Panc1 (cell line): ENCODE measurements at regions not wholly inside any gene's neighbourhood (a gene's known extent, or its start where the extent isn't known, plus 50 kb on each side); places are given as distances from the start of the nearest gene placed in this dataset.

Source experiments
- CTCF ChIP-seq: fragments of 450-650 bp; IDR thresholded peaks from 2 replicates; pipeline ENCODE4 v1.5.1; 2017; ENCODE audit warnings: mild to moderate bottlenecking
- POLR2AphosphoS5 ChIP-seq: IDR thresholded peaks from 2 replicates; pipeline ENCODE4 v1.6.1; 2012; ENCODE audit warnings: mild to moderate bottlenecking, low read depth, low read length, moderate library complexity
- REST ChIP-seq, 2 experiments: IDR thresholded peaks; 2 replicates each; pipeline ENCODE4 v1.6.1; 2011 to 2012; ENCODE audit warnings: low read depth in 2 of 2, control low read depth in 1 of 2, low read length in 1 of 2, mild to moderate bottlenecking in 1 of 2, moderate library complexity in 1 of 2; ENCODE audit not compliant: insufficient read depth in 1 of 2
- SIN3A ChIP-seq: IDR thresholded peaks from 2 replicates; pipeline ENCODE4 v1.6.1; 2012; ENCODE audit warnings: low read depth, mild to moderate bottlenecking, low read length, moderate library complexity, borderline replicate concordance; ENCODE audit not compliant: insufficient read depth

- TF ChIP-seq CTCF = no peak
- no peak for TF ChIP-seq POLR2AphosphoS5
- TF ChIP-seq REST (IDR thresholded peaks at IDR 0.05; ENCODE audit: insufficient read depth in 1 of 2, low read depth in 2 of 2, low read length in 1 of 2) = no peak
- no peak for TF ChIP-seq SIN3A
Measured at GRCh38 chr9:106039151-106039935, 345.0 kb downstream of the TMEM38B start.
